ENCODE measurements at regions not wholly inside any gene's neighbourhood (a gene's known extent, or its start where the extent isn't known, plus 50 kb on each side); places are given as distances from the start of the nearest gene placed in this dataset.
"Not testable (repeated sequence)": the region's sequence is repeated elsewhere in the genome, so short reads cannot be mapped to it uniquely, and the experiment has no call there.

DNA sequence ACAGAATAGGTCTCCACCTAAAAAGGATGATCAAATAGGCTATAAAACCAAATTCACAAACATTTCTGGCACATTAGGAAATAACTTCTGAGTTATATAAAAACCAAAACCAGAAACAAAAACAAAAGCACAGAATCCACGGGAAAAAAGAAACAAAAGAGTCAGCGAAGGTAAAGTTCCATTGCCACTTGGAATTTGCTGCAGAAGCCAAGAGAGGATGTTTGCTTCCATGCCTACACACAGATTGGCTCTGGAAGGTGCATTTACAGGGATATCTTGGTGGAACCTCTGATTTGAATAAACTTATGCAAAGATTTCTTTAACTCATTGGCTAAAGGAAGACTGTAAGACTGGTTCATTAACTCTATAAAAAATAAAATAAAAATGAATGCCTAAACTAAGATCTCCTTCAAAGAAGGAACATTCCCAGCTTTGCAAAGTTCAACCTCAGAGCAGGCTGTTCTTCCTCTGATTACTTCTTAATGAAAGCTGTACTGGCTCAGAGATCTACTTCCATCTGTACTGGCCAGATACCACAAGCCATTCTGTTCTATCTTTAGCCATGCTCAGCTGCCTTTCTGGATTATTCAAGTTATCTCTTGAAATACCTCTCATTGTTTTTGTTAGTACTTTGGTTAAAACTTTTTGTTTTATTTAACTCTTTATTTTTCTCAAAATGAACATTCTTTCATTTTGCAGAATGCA is 537.5 kb upstream of the CCDC54 start:
- in situ Hi-C loops (cut with HindIII; ENCODE audit: low sequenced_read_pairs) = no loop called here
- peak; percentile 53 for DNase-seq (ENCODE audit: low read depth)
- peak overlapping the region; percentile 27 for H3K4me3 ChIP-seq (ENCODE audit: low read depth, low read length)
- TF ChIP-seq, protein P1, sequence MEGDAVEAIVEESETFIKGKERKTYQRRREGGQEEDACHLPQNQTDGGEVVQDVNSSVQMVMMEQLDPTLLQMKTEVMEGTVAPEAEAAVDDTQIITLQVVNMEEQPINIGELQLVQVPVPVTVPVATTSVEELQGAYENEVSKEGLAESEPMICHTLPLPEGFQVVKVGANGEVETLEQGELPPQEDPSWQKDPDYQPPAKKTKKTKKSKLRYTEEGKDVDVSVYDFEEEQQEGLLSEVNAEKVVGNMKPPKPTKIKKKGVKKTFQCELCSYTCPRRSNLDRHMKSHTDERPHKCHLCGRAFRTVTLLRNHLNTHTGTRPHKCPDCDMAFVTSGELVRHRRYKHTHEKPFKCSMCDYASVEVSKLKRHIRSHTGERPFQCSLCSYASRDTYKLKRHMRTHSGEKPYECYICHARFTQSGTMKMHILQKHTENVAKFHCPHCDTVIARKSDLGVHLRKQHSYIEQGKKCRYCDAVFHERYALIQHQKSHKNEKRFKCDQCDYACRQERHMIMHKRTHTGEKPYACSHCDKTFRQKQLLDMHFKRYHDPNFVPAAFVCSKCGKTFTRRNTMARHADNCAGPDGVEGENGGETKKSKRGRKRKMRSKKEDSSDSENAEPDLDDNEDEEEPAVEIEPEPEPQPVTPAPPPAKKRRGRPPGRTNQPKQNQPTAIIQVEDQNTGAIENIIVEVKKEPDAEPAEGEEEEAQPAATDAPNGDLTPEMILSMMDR (IDR thresholded peaks at IDR 0.05; ENCODE audit: low read depth, low read length, missing control alignments) = no peak

DNA sequence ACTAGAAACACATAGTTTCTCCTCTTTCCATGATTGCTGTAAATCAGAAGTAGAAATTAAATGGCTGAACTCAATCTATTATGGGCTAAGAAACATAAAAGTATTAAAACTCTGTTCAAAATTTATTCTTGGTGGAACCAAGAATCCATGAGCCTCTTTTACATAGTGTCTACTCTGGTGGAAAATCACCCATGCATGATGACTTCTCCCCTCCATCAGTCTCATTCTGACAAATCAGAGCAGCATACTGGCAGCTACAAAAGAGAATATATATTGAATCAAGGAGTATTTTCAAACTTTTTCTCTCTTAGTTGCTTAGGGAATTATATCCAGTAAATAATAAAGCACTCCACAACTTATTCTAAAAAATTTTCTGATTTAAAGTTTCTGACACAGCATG is 536.9 kb upstream of the CCDC54 start:
- in situ Hi-C loops (cut with HindIII; ENCODE audit: low sequenced_read_pairs) = no loop called here
- TF ChIP-seq, protein P1 (IDR thresholded peaks at IDR 0.05; ENCODE audit: low read depth, low read length, missing control alignments) = no peak
- DNase-seq (ENCODE audit: low read depth) = no peak
- H3K4me3 ChIP-seq (ENCODE audit: low read depth, low read length) = no peak overlapping the region

DNA sequence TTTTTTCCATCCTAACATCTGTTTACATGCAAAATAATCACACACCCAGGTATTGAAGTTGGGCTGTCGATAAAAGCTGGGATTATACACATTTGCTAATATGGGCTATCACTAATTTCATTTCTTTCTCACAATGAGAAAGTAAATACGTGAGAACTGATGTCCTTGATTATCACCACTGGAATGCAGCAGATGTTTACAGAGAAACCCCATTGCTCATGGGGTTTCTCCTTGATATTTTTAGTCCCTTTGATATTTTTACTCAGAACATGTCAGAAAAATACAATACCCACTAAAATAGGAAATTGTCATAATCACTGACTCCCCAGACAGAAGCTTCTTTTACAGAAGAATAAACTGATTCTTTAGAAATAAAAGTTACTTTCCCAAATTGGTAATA is 535.1 kb upstream of the CCDC54 start:
- in situ Hi-C loops (cut with HindIII; ENCODE audit: low sequenced_read_pairs) = no loop called here
- TF ChIP-seq, protein P1 (IDR thresholded peaks at IDR 0.05; ENCODE audit: low read depth, low read length, missing control alignments) = no peak
- H3K4me3 ChIP-seq (ENCODE audit: low read depth, low read length) = no peak overlapping the region
- DNase-seq (ENCODE audit: low read depth) = no peak

DNA sequence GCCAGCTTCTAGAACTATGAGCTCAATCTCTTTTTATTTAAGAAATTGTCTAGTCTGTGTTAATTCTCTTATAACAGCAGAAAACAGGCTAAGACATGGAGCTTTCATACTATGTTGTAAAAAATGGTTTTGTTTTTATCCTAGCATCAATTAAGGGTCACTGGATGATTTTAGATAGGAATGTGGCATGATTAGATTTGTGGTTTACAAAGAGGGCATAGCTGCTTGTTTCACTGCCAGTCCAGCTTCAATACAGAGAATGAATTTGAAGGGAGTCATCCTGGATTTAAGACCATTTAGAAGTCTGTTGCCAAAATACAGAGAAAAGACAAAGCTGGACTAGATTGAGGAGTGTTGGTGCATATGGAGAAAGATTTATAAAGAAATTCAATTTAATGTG is 532.6 kb upstream of the CCDC54 start:
- H3K4me3 ChIP-seq (ENCODE audit: low read depth, low read length) = no peak overlapping the region
- no peak for DNase-seq (ENCODE audit: low read depth)
- in situ Hi-C loops (cut with HindIII; ENCODE audit: low sequenced_read_pairs) = no loop called here
- TF ChIP-seq, protein P1 (IDR thresholded peaks at IDR 0.05; ENCODE audit: low read depth, low read length, missing control alignments) = no peak

DNA sequence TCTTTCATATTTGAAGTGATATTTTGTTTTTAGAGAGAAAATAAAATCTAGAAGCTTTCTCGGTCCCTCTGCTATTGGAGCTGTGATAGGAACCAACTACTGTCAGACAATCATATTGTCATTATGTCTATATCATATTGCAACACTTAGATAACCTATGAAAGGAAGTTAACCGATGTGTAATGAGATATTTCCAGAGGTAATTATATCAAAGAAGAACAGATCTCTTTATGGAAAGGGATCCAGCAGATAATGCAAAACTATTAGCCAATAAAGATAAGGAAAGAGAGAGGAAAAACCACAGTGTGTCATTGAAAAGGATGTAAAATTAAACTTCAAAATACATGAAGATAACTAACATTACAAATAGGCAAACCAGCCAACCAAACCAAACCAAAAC is 529.1 kb upstream of the CCDC54 start:
- TF ChIP-seq, protein P1 (IDR thresholded peaks at IDR 0.05; ENCODE audit: low read depth, low read length, missing control alignments) = no peak
- in situ Hi-C loops (cut with HindIII; ENCODE audit: low sequenced_read_pairs) = no loop called here
- no peak for DNase-seq (ENCODE audit: low read depth)
- H3K4me3 ChIP-seq (ENCODE audit: low read depth, low read length) = no peak overlapping the region

DNA sequence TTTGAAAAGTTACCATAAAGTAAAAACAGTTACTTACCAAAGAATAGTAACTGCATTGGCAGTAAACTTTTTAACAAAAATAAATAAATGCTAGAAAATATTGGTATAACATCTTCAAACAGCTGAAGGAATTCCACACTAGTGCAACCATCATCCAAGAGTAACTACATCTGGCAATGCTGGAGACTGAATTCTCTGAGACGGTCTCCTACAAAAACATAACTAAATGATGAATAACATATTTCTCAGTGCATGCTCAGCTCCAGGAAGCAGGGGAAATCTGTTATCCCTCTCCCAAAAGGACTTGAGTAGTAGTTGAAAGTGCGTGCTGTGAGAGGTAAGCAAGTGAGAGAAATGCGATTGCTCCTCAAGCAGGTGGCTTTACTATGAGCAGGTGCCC is 526.8 kb upstream of the CCDC54 start:
- TF ChIP-seq, protein P1 (IDR thresholded peaks at IDR 0.05; ENCODE audit: low read depth, low read length, missing control alignments) = no peak
- no peak overlapping the region for H3K4me3 ChIP-seq (ENCODE audit: low read depth, low read length)
- in situ Hi-C loops (cut with HindIII; ENCODE audit: low sequenced_read_pairs) = no loop called here
- DNase-seq (ENCODE audit: low read depth) = no peak

DNA sequence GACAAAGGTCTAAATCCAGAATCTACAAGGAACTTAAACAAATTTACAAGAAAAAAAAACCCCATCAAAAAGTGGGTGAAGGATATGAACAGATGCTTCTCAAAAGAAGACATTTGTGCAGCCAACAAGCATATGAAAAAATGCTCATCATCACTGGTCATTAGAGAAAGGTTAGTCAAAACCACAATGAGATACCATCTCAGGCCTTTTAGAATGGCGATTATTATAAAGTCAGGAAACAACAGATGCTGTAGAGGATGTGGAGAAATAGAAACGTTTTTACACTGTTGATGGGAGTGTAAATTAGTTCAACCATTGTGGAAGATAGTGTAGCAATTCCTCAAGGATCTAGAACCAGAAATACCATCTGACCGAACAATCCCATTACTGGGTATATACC is 518.9 kb upstream of the CCDC54 start:
- H3K4me3 ChIP-seq (ENCODE audit: low read depth, low read length); DNase-seq (ENCODE audit: low read depth); in situ Hi-C loops (cut with HindIII; ENCODE audit: low sequenced_read_pairs): not testable (repeated sequence)

Data from astrocyte of the cerebellum (primary cell).